ENCODE measurements at regions not wholly inside any gene's neighbourhood (a gene's known extent, or its start where the extent isn't known, plus 50 kb on each side); places are given as distances from the start of the nearest gene placed in this dataset.

- Histone ChIP-seq H3K4me3 (ENCODE audit: low read depth, low read length, poor library complexity, severe bottlenecking) (no peak overlapping the region), H3F3A (ENCODE audit: insufficient read depth, low read length) (no peaks in the 10 kb centered on the region), H3K36me3 (ENCODE audit: insufficient read depth, low read length) (no peaks in the 10 kb centered on the region), H3K79me2 (ENCODE audit: insufficient read depth, low read length) (no peaks in the 10 kb centered on the region), H3K4me2 (ENCODE audit: low read length) (no peak overlapping the region), H2AFZ (ENCODE audit: low read length) (no peak overlapping the region), H3K27me3 (ENCODE audit: insufficient read depth, low read length) (no peaks in the 10 kb centered on the region), H4K20me1 (ENCODE audit: insufficient read depth, low read length) (no peaks in the 10 kb centered on the region), H3K27ac (ENCODE audit: low read depth, low read length, poor library complexity, severe bottlenecking) (no peak overlapping the region), H3K4me1 (ENCODE audit: insufficient read depth, low read length, severe bottlenecking) (no peaks in the 10 kb centered on the region), H3K9me2 (ENCODE audit: low read depth, low read length) (no peaks in the 10 kb centered on the region), H3K9ac (ENCODE audit: low read length) (no peak overlapping the region), H3K9me3 (ENCODE audit: low read length) (no peaks in the 10 kb centered on the region)
- no peak for TF ChIP-seq EZH2 (IDR thresholded peaks at IDR 0.05; ENCODE audit: borderline replicate concordance, low read length)
- TF ChIP-seq CTCF (IDR thresholded peaks at IDR 0.05; ENCODE audit: low read length) = no peak
Measured at GRCh38 chr18:39527465-39527864, 1961.9 kb upstream of the CELF4 start.

GRCh38 chr18:39524370-39524769 lies 1958.8 kb upstream of the CELF4 start:
- Histone ChIP-seq H3K4me3 (ENCODE audit: low read depth, low read length, poor library complexity, severe bottlenecking) (no peak overlapping the region), H3K4me2 (ENCODE audit: low read length) (no peak overlapping the region), H3K27ac (ENCODE audit: low read depth, low read length, poor library complexity, severe bottlenecking) (no peak overlapping the region), H3F3A (ENCODE audit: insufficient read depth, low read length) (no peaks in the 10 kb centered on the region), H3K9ac (ENCODE audit: low read length) (no peak overlapping the region), H2AFZ (ENCODE audit: low read length) (no peak overlapping the region), H3K9me2 (ENCODE audit: low read depth, low read length) (no peaks in the 10 kb centered on the region), H3K36me3 (ENCODE audit: insufficient read depth, low read length) (no peaks in the 10 kb centered on the region), H3K79me2 (ENCODE audit: insufficient read depth, low read length) (no peaks in the 10 kb centered on the region), H3K9me3 (ENCODE audit: low read length) (no peaks in the 10 kb centered on the region), H4K20me1 (ENCODE audit: insufficient read depth, low read length) (no peaks in the 10 kb centered on the region), H3K27me3 (ENCODE audit: insufficient read depth, low read length) (no peaks in the 10 kb centered on the region), H3K4me1 (ENCODE audit: insufficient read depth, low read length, severe bottlenecking) (no peaks in the 10 kb centered on the region)
- TF ChIP-seq EZH2 (IDR thresholded peaks at IDR 0.05; ENCODE audit: borderline replicate concordance, low read length) = no peak
- TF ChIP-seq CTCF (IDR thresholded peaks at IDR 0.05; ENCODE audit: low read length) = no peak

- Histone ChIP-seq H3K4me3 (ENCODE audit: low read depth, low read length, poor library complexity, severe bottlenecking) (no peak overlapping the region), H3F3A (ENCODE audit: insufficient read depth, low read length) (no peaks in the 10 kb centered on the region), H3K27me3 (ENCODE audit: insufficient read depth, low read length) (no peaks in the 10 kb centered on the region), H3K27ac (ENCODE audit: low read depth, low read length, poor library complexity, severe bottlenecking) (no peak overlapping the region), H4K20me1 (ENCODE audit: insufficient read depth, low read length) (no peaks in the 10 kb centered on the region), H3K36me3 (ENCODE audit: insufficient read depth, low read length) (no peaks in the 10 kb centered on the region), H3K9ac (ENCODE audit: low read length) (no peak overlapping the region), H3K4me2 (ENCODE audit: low read length) (no peak overlapping the region), H3K79me2 (ENCODE audit: insufficient read depth, low read length) (no peaks in the 10 kb centered on the region), H3K9me3 (ENCODE audit: low read length) (no peaks in the 10 kb centered on the region), H3K4me1 (ENCODE audit: insufficient read depth, low read length, severe bottlenecking) (no peaks in the 10 kb centered on the region), H3K9me2 (ENCODE audit: low read depth, low read length) (no peaks in the 10 kb centered on the region), H2AFZ (ENCODE audit: low read length) (no peak overlapping the region)
- TF ChIP-seq EZH2 (IDR thresholded peaks at IDR 0.05; ENCODE audit: borderline replicate concordance, low read length) = no peak
- TF ChIP-seq CTCF (IDR thresholded peaks at IDR 0.05; ENCODE audit: low read length) = no peak
Measured at GRCh38 chr18:39523281-39523680, 1957.7 kb upstream of the CELF4 start.
